ENCODE measurements at regions not wholly inside any gene's neighbourhood (a gene's known extent, or its start where the extent isn't known, plus 50 kb on each side); places are given as distances from the start of the nearest gene placed in this dataset.
"Not testable (repeated sequence)": the region's sequence is repeated elsewhere in the genome, so short reads cannot be mapped to it uniquely, and the experiment has no call there.

GRCh38 chr2:2721296-2721835, 390.3 kb upstream of the MYT1L start:
- H3K9me3 Mint-ChIP-seq, result peaks cover 32% of the 10 kb centered on the region
- no peak overlapping the region for H3K27ac Mint-ChIP-seq
- TF ChIP-seq CTCF (IDR thresholded peaks at IDR 0.05), result no peak
- no peak overlapping the region for H3K4me3 Mint-ChIP-seq
- H3K4me1 Mint-ChIP-seq (ENCODE audit: low read depth), result no peaks in the 10 kb centered on the region
- H3K27me3 Mint-ChIP-seq (ENCODE audit: insufficient read depth), result no peaks in the 10 kb centered on the region; the same call in 1 of the 2 replicates
- DNase-seq, result no peak
- peaks cover 5% of the 10 kb centered on the region; the same call in 1 of the 2 replicates for H3K36me3 Mint-ChIP-seq (ENCODE audit: low read depth)

- H3K36me3 Mint-ChIP-seq (ENCODE audit: low read depth); H3K4me3 Mint-ChIP-seq; H3K27me3 Mint-ChIP-seq (ENCODE audit: insufficient read depth); H3K27ac Mint-ChIP-seq; DNase-seq; H3K4me1 Mint-ChIP-seq (ENCODE audit: low read depth): not testable (repeated sequence)
- H3K9me3 Mint-ChIP-seq, result peaks cover 37% of the 10 kb centered on the region
These were observed 389.7 kb upstream of the MYT1L start for GRCh38 chr2:2720806-2721205.

GRCh38 chr2:2720351-2720750, 389.3 kb upstream of the MYT1L start:
- TF ChIP-seq CTCF (IDR thresholded peaks at IDR 0.05), result no peak
- Mint-ChIP-seq H3K9me3 (peaks cover 42% of the 10 kb centered on the region), H3K36me3 (ENCODE audit: low read depth) (peaks cover 10% of the 10 kb centered on the region; the same call in 1 of the 2 replicates), H3K27ac (no peak overlapping the region), H3K4me3 (no peak overlapping the region), H3K4me1 (ENCODE audit: low read depth) (no peaks in the 10 kb centered on the region), H3K27me3 (ENCODE audit: insufficient read depth) (no peaks in the 10 kb centered on the region; the same call in 1 of the 2 replicates)
- no peak for DNase-seq

GRCh38 chr2:2719781-2720180, 388.7 kb upstream of the MYT1L start:
- peaks cover 10% of the 10 kb centered on the region; the same call in 1 of the 2 replicates for H3K36me3 Mint-ChIP-seq (ENCODE audit: low read depth)
- DNase-seq, result no peak
- H3K4me3 Mint-ChIP-seq, result no peak overlapping the region
- H3K4me1 Mint-ChIP-seq (ENCODE audit: low read depth), result no peaks in the 10 kb centered on the region
- no peaks in the 10 kb centered on the region; the same call in 1 of the 2 replicates for H3K27me3 Mint-ChIP-seq (ENCODE audit: insufficient read depth)
- no peak overlapping the region for H3K27ac Mint-ChIP-seq
- peaks cover 43% of the 10 kb centered on the region for H3K9me3 Mint-ChIP-seq
- no peak for TF ChIP-seq CTCF (IDR thresholded peaks at IDR 0.05)

GRCh38 chr2:2719015-2719414, 387.9 kb upstream of the MYT1L start:
- TF ChIP-seq CTCF (IDR thresholded peaks at IDR 0.05), result no peak
- Mint-ChIP-seq H3K36me3 (ENCODE audit: low read depth) (peaks cover 10% of the 10 kb centered on the region; the same call in 1 of the 2 replicates), H3K4me1 (ENCODE audit: low read depth) (no peaks in the 10 kb centered on the region), H3K27me3 (ENCODE audit: insufficient read depth) (no peaks in the 10 kb centered on the region; the same call in 1 of the 2 replicates), H3K4me3 (no peak overlapping the region), H3K9me3 (peaks cover 47% of the 10 kb centered on the region), H3K27ac (no peak overlapping the region)
- no peak for DNase-seq

- Mint-ChIP-seq H3K4me1 (ENCODE audit: low read depth) (no peaks in the 10 kb centered on the region), H3K4me3 (no peak overlapping the region), H3K27ac (no peak overlapping the region), H3K27me3 (ENCODE audit: insufficient read depth) (no peaks in the 10 kb centered on the region; the same call in 1 of the 2 replicates), H3K9me3 (peaks cover 56% of the 10 kb centered on the region), H3K36me3 (ENCODE audit: low read depth) (peaks cover 10% of the 10 kb centered on the region; the same call in 1 of the 2 replicates)
- DNase-seq, result no peak
- no peak for TF ChIP-seq CTCF (IDR thresholded peaks at IDR 0.05)
These were observed 386.3 kb upstream of the MYT1L start for GRCh38 chr2:2717406-2717805.

All from HFFc6 (cell line).